ENCODE measurements at regions not wholly inside any gene's neighbourhood (a gene's known extent, or its start where the extent isn't known, plus 50 kb on each side); places are given as distances from the start of the nearest gene placed in this dataset.

- DNase-seq (ENCODE audit: low spot score), result no peak
Observed at GRCh38 chr1:218823291-218823900, 350.3 kb upstream of the LYPLAL1 start.

- DNase-seq (ENCODE audit: low spot score), result no peak
Observed at GRCh38 chr1:218827486-218827885, 346.2 kb upstream of the LYPLAL1 start.

DNA sequence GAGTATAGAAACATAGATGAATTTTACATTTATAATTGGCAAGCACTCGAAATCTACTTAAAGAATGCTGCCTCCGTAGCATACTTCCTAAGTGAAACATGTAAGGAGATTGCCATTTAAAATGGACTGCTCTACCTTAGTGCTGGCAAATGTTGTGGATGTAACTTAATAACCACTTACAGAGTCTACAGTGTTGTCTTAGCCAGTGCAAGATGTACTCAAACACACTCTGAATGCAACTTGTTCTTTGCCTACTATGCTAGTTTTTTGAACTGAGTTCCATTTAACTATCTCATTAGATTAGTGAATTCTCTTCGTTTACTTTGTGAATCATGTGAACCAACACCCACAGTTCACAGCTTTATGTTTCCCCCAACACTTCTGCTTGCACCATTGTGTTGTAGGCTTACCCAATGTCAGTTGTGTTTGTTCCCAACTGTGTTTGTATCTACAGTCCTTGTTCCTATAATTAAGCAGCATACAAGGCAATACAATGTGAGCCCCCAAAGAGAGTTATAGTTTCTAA is 345.5 kb upstream of the LYPLAL1 start:
- no peak for DNase-seq (ENCODE audit: low spot score)

- no peak for DNase-seq (ENCODE audit: low spot score)
Observed at GRCh38 chr1:218829097-218829496, 344.6 kb upstream of the LYPLAL1 start.

GRCh38 chr1:218835609-218836008 is 338.1 kb upstream of the LYPLAL1 start:
- DNase-seq (ENCODE audit: low spot score), result no peak

GRCh38 chr1:218836264-218836663 is 337.4 kb upstream of the LYPLAL1 start:
- DNase-seq (ENCODE audit: low spot score), result no peak

GRCh38 chr1:218837051-218837450 is 336.6 kb upstream of the LYPLAL1 start:
- no peak for DNase-seq (ENCODE audit: low spot score)

GRCh38 chr1:218845589-218845988 is 328.1 kb upstream of the LYPLAL1 start:
- no peak for DNase-seq (ENCODE audit: low spot score)

DNA sequence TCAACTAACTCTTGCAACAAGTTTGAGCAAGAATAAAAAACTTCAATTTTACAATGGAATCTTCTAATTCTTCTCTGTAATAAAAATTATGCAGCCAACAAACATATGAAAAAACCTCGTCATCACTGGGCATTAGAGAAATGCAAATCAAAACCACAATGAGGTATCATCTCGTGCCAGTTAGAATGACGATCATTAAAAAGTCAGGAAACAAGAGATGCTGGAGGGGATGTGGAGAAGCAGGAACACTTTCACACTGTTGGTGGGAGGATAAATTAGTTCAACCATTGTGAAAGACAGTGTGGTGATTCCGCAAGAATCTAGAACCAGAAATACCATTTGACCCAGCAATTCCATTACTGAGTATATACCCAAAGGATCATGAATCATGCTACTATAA is 327.5 kb upstream of the LYPLAL1 start:
- no peak for DNase-seq (ENCODE audit: low spot score)

DNA sequence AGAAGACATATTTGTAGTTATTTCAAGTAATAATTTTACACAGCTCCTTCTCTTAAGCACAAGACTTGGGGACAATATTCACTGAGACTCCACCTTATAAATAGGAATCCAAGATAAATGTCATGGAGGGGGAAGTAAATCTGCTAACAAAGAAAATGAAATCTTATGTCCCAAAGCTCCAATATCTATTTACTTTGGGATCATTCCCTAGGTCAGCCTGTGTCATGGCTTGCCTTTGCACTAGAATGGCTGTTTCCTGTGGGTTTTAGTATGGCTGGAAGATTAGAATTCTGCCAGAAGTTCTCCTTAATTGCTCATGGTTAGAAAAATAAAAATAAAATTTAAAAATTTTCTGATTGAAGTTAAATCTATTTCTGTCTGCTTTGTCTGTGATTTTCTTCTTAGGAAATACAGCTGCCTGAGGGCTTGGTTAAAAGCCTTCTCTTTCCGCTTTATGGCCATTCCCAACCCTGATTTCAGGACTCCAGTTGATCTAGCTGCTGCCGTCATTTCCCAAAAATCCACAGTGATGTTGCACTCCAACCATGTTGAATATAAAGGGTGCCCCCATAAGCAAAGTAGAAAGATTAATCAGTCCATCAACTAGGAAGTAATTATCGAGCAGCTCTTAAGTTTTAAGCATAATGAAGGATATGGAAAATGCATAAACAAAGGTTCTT is 326.4 kb upstream of the LYPLAL1 start:
- DNase-seq (ENCODE audit: low spot score), result no peak

GRCh38 chr1:218848009-218848408 is 325.7 kb upstream of the LYPLAL1 start:
- DNase-seq (ENCODE audit: low spot score), result no peak

DNA sequence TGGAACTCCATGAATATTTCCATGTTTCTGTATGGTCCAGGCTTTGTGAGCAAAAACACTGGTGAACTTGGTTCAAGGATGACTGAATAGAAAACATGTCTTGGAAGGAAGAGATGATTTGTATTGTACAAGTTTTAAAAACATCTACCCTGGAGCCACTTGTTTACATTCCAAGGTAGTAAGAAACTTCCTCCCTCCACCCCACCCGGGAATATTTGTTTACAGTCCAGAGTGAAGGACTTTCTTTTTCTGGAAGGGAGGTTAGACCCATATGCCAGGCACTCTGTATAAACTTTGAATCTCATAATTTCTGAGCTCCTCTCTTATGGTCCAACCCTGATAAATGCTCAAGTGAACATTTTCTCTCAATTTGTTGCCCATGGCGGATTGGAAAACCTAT is 323.3 kb upstream of the LYPLAL1 start:
- no peak for DNase-seq (ENCODE audit: low spot score)

DNA sequence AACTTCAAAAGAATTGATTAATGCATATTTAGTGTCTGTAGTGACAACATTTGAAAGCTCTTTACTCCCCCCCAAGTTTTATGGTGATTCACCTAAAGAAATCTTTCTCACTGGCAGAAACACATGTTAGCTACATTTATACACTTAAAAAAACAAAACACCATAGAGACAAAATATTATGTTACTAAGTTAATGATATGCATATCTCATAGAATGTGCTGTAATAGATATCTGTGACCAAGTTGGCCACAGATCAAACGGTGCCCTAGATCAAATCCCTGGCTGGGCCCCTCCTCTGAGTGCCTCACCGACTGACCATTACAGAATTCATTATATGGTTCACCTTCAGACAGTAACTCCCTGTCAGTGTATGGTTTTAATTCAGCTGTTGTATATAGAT is 322.1 kb upstream of the LYPLAL1 start:
- DNase-seq (ENCODE audit: low spot score), result no peak

DNA sequence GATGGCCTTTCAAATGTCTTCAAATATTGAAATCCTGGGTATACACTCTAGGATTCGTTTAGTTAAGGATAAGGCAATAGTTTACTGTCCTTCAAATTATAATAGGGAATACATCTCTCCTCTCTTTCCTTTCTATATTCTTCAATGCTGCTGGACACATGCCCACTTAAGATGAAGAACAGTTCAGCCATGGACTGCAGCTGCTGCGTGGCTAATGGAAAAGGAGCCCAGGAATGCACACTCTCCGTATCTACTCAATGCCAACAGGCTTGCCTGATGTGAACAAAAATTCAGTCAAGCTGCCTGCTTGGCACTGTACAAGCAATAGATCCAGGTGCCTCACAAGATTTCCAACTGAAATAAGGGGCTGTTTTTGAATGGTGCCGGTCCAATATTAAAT is 321.2 kb upstream of the LYPLAL1 start:
- DNase-seq (ENCODE audit: low spot score), result no peak

DNA sequence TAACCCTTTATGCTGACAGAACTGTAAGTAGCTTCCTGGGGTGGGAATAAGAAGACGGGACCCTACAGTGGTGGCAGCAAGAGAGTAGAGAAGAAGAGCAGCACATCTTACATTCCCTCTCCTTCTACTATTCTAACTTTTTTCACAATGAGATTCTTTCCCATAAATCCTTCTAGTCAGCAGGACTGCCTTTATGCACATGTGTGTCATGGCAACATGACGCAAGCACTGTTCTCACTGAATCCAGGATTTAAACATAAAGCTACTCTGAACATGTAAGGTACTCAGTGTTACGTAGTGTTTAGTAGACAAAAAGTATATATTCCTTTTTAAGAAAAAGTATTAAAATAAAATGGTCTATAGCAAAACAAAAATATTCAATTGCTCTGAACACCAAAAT is 309.7 kb upstream of the LYPLAL1 start:
- DNase-seq (ENCODE audit: low spot score), result no peak

DNA sequence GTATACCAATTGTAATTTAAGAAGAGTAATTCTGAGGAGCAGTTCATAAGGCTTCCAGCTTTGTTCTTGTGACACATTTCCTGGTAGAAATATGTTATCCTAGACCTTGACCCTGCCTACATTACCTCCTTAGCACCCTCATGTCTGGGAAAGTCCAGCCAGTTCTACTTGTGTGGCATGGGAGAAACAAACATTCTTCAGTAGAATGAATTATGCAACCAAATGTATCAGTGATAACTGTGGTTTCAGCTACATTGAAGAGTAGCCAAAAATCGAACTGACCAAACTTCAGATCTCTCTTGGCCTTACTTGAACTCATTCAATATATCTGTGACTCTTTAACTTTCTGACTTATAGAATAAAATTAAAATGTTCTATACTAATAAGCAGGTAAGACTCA is 308.1 kb upstream of the LYPLAL1 start:
- DNase-seq (ENCODE audit: low spot score), result no peak

- no peak for DNase-seq (ENCODE audit: low spot score)
Observed at GRCh38 chr1:218866507-218866906, 307.2 kb upstream of the LYPLAL1 start.

- DNase-seq (ENCODE audit: low spot score), result no peak
Observed at GRCh38 chr1:218867066-218867465, 306.6 kb upstream of the LYPLAL1 start.

GRCh38 chr1:218867941-218868626 is 305.6 kb upstream of the LYPLAL1 start:
- no peak for DNase-seq (ENCODE audit: low spot score)

DNA sequence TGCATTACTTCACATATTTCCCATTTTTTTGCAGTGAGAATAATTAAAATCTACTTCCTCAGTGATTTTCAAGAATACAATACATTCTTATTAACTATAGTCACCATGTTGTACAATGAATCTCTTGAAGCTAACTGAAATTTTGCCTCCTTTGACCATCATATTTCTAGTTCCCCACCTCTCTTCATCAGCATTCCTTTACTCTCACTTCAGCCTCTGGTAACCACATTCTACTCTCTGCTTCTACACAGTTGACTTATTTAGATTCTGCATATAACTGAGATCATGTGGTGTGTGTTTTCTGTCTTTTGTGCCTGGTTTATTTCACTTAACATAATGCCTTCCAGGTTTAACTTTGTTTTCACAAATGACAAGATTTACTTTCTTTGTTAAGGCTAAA is 304.4 kb upstream of the LYPLAL1 start:
- no peak for DNase-seq (ENCODE audit: low spot score)

DNA sequence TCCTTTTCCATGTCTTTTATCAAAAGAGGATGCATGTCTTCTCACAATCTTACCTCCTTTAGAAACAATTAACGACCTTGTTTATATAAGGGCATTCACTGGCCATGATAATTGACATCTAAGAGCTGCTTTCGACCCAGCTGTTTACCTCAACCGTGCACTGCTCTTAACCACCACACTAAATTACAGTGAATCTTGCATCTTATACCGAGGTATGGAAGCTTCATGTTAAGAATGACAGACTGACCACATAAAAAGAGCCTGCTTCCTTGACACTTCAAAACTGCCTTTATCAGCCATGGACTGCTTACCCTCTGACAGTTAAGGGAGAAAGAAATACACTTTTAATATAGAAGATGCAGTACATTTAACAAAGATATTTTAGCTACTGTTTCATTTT is 301.7 kb upstream of the LYPLAL1 start:
- no peak for DNase-seq (ENCODE audit: low spot score)

GRCh38 chr1:218872928-218873327 is 300.8 kb upstream of the LYPLAL1 start:
- DNase-seq (ENCODE audit: low spot score), result no peak

GRCh38 chr1:218874313-218874712 is 299.4 kb upstream of the LYPLAL1 start:
- no peak for DNase-seq (ENCODE audit: low spot score)
